Middle frontal gyrus (tissue), 1 donor: ENCODE measurements at regions not wholly inside any gene's neighbourhood (a gene's known extent, or its start where the extent isn't known, plus 50 kb on each side); places are given as distances from the start of the nearest gene placed in this dataset.

Source experiments
- DNase-seq: peaks from one replicate; pipeline ENCODE4 v3.0.0-alpha.2; 2015; ENCODE audit warnings: low spot score; ENCODE audit errors: extremely low spot score

DNA sequence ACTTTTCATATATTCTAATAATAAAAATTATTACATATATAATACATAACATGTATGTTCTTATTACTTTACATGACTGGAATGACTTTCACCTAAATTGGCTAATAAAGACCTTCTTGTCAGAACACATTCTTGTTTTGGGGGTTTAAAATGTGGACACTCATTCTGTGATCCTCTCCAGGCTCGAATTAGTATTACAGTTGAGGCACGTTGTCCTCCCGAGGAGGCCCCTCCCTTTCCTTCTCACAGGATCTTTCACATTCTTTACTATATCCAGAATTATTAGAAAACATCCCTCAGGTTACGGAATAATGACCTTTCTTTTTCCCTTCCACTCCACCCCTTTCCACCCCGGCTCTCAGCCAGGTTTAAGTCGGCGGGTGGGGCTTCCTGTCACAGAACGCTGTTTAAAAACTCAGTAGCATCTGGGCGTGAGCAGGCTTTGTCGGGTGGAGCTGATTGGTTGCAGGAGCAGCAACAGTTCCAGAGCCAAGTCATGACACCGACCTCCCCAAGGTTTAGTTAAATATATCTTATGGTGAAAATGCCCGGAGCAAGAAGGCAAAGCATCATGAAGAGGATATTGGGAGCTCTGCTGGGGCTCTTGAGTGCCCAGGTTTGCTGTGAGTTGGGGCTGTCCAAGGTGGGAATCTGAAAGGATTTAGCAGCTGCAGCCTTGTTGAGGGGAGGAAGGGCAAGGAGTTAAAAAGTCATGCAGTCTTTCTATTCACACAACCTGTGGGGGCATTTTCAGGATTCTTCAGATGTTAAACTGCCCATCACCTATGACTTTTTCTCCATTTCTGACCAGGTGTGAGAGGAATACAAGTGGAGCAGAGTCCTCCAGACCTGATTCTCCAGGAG, 396.7 kb upstream of the OR4E1 start:
- no peak for DNase-seq

DNA sequence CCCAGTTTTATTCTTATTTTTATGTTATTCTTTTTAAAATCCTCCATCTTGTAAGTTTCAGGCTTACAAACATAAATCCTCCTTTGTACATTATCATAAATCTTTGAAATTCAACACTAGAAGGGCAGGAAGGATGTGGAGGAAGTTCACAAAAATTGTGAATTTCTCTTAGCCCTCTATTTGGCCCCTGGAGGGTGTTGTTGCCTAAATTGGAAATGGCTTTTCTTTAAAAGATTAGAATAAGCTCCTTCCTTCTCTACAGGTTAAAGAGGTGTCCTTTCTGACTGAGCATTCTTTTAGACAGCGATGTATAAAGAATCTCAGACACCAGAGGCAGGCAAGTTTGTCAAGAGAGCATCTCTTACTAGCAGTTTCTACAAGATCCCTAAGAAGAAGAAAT, 391.7 kb upstream of the OR4E1 start:
- no peak for DNase-seq

DNA sequence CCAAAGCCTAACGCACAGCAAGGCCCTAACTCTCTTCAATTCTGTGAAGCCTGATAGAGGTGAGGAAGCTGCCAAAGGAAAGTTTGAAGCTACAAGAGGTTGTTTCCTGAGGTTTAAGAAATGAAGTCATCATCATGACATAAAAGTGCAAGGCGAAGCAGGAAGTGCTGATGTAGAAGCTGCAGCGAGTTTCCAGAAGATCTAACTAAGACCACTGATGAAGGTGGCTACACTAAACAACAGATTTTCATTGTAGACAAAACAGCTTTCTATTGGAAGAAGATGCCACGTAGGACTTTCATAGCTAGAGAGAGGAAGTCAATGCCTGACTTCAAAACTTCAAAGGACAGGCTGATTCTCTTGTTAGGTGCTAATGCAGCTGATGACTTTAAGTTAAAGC, 385.6 kb upstream of the OR4E1 start:
- DNase-seq: no peak

DNA sequence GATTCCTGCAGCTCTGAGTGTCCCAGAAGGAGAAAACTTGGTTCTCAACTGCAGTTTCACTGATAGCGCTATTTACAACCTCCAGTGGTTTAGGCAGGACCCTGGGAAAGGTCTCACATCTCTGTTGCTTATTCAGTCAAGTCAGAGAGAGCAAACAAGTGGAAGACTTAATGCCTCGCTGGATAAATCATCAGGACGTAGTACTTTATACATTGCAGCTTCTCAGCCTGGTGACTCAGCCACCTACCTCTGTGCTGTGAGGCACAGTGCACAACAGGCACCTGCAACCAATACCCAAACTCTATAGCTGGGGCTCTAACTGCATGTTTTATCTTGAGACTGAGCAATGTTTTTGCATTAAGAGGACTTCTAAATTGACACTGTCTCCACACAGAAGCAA, 379.2 kb upstream of the OR4E1 start:
- no peak for DNase-seq

DNA sequence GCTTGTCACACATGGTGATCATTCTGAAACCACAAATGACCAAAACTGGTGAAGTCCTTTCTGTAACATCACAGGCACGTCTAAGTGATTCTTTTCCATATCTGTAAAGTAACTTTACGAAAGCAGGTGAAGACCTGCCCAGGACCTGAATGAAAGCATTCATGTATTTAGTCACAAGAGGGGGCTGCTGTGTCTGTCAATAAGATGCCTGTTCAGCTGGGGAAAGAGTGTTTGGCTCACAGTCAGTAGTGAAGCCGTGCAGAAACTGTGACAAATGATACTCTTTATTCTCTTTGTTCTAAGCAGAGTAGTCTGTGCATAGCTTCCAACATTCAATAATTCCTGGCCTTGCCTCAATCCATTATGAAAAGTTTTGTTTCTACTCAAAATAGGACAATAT, 373.5 kb upstream of the OR4E1 start:
- DNase-seq: no peak

DNA sequence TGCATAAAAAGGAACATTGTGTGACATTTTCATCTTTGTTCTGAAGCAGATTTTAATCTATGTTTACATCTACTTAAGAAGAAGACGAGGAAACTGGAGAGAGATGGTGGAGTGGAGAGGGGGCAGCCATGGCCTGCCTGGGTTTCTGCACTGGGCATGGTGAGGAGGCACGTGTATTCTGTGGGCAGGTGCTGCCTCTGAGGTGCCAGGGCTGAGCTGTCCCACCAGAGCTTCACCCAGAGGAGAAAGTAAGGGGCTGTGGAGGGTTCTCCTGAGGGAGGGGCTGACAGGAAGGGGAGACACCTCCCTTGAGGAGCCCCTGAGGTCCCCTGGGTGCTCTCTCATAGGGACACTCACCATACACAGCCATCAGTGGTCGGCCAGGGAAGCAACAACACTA, 372.4 kb upstream of the OR4E1 start:
- no peak for DNase-seq

DNA sequence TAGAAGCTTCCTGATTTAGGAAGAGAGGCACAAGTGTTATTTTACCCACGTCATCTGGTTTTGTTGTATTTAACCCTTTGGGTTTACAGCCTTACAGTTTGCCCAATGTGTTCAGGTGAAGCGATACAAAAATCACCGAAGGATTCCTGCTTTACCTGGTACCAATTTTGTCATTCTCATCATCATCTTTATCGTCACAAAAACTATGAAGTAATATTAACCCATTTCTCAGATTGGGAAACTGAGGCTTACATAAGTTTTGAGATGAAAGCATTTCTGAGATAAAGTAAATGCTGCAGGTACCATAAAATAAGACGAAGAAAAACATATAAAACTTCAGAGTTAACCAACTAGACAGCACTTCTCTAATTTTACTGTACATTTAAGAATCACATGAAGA, 370.6 kb upstream of the OR4E1 start:
- DNase-seq: no peak

DNA sequence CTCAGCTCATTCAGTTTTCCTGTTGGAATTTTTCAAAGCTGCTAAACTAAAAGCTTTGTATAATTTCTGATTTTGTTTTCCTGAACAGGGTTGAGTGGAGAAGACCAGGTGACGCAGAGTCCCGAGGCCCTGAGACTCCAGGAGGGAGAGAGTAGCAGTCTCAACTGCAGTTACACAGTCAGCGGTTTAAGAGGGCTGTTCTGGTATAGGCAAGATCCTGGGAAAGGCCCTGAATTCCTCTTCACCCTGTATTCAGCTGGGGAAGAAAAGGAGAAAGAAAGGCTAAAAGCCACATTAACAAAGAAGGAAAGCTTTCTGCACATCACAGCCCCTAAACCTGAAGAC, 367.1 kb upstream of the OR4E1 start:
- no peak for DNase-seq

DNA sequence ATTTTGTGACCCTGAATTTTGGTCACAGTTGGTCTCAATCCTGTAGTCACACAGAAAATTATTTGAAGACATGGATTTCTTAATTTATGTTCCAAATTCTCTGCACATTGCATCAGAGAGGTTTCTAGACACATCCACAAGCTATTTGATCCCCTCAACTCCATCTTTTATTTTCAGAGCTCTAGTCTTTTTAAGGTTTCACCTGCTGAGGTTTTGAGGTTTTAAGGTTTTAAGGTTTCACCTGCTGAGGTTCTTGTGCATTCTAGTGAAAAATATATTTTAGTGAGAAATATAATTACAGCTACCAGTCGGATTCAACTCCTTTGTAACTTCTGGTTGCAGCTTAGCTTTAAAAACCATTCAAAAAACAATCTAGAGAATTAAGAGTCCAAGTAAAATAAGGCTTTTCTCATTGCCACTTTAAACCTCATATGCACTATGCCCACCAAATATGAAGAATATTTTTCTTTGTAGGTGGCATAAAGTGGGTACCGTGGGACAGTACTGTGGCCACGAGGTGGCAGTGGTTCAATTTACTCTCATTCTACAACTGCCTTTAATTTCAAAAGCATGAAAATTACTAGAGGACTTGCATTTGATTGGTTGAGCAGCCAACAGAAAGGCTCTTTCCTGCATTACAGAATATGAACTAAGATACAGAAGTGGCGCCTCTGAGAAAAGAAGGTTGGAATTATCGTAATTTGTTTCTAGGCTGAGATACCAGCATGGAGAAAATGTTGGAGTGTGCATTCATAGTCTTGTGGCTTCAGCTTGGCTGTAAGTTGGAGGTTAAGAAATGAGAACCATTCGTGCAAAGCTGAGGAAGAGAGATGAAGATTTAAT, 366.5 kb upstream of the OR4E1 start:
- DNase-seq: no peak

DNA sequence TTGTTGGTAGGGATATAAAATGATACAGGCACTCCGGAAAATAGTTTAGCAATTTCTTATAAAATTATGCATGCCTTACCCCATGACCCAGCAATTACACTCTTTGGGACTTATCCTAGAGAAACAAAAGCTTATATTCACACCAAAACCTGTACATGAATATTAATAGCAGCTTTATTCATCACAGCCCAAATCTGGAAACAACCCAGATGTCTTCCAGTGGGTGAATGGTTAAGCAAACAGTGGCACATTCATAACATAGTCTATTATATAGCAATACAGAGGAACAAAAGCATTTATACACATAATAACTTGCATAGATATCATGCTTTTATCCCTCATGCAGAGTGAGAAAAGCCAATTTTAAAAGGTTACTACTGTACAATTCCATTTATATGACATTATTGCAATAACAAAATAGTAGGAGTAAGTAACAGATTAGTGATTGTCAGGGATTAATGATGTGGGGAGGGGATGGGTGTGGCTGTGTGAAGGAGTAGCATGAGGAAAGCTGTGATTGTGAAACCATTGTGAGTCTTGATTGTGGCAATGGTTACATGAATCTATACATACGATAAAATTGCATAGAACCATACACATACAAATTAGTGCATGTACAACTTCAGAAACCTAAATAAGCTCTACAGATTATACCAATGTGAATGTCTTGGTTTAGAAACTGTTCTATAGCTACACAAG, 363.1 kb upstream of the OR4E1 start:
- no peak for DNase-seq

DNA sequence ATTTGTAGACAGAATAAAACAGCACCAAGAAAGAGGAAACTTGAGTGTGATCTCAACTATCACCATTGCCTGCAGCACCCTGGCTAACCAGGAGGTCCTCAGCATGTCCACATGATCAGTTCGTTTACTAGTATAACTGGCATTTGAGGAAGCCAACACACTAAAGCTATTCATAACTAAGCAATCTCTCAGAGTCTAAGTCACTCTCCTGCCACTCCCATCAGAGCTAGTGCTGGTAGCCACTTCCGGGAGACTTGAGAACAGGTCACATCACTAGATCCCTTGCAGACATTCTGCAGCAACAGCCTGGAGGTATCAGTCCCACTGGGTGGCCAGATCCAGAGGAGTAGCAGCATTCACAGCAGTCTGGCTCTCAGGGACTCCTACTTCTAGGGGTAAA, 352.9 kb upstream of the OR4E1 start:
- no peak for DNase-seq

DNA sequence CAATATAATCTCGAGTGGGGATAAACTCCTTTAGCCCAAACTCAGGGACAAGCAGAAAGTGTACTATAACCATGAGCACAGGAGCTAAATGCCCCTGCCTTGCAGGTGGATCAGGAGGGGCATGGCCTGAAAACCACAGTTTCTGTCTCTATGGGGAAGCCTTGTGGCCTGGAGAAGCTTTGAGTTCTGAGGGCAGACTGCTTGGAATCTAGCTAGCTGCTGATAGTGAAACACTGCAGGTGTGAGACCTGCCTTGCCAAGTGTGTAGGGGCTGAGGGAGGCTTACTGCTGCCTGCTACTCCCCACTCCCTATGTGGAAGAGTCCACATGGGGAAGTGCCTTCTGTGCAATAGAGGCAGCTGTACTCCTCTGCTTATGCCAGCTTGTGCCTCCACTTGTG, 352.3 kb upstream of the OR4E1 start:
- DNase-seq: no peak

DNA sequence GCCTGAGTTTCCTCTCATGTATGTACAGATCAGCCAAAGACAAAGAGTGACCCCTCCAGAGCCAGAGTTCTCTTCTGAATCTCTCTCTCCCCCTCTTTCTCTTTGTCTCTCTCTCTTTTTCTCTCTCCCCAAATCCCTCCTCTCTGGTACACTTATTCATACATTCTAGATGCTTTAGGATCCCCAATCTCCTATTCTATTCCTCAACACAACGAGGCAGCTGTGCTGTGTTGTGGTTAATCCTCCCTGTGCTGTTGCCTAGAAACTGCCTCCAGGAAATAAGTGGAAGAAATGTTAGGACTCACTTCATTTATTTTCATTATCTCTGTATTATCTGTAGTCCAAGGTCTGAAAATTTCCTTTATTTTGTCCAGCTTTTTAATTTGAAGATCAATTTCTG, 350.5 kb upstream of the OR4E1 start:
- DNase-seq: no peak

DNA sequence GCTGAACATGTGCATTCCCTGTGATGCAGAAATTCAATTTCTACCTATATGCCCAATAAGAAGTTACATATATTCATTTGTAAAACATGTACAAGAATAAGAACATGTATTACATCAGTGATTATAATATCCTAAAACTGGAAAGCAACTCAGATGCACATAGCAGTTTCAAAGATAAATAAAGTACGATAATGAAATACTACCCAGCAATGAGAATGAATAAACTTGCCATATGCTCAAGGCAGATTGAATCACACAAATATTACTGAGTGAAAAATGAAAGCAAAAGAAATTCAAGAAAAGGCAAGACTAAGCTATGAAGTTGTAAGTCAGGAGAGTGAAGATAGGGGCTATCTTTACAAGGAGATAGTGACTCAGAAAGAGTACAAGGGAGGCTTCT, 345.3 kb upstream of the OR4E1 start:
- no peak for DNase-seq

DNA sequence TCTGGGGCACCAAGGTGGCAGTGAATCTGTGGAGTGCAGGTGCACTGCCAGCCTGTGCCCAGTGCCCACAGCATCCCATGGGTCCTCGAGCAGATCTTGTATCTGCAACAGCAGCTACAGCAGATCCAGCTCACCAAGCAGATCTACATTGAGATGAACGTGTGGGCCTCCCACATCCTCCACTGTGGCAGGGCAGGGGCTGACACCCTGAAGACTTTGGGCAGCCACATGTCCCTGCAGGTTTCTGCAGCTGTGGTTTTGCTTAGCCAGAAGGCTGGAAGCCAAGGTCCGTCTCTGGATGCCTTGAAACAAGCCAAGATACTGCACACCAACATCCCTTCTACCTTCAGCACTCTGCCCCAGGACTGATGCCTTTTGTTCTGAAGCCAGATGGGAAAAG, 338.8 kb upstream of the OR4E1 start:
- no peak for DNase-seq

DNA sequence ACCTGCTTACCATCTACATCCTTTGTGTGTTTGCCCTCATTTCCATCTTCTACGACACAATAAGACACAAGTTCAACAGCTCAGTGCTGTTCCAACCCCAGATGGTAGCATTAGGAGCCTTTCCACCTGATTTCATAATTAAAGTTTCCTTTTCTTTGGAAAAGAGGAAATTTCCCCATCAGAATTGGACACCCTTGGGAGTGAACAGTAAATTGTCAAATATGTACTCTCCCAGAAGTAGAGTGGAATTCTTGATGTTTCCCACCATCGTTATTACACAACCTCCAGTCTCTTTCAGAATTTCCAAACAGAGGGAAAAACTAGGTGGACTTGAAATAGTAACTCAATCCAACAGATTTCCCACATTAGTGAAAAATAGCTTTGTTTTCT, 337.6 kb upstream of the OR4E1 start:
- DNase-seq: no peak

DNA sequence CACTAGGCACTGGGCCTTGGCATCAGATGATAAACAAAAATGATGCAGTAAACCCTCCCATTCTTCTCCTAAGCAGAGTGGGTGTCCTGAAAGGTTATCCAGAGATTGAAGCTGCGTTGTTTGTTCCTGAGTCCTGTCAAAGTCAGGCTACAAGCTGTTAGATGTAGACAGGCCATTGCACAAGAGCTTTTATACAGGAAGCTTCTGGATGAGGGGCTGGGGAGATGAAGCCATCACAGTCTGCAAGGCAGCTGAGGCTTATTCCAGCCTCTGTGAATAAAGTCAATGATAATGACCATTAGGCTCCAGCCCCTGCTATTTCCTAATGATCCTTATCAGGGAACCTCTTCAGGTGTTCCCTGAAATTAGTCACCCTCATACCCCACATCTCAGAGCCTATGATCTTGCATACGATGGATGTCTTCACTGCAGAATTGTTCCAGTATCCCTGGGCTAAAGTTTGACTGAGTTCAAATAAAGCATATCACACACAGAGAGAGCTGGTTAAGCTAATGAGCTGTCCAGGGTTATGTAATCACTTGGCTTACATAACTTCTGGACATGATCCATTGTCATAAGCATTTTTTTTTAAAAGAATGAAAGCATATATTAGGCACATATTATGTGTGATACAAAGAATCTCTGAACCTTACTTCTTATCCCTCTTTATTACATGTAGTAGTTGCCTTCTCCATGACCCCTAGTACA, 337.1 kb upstream of the OR4E1 start:
- no peak for DNase-seq

DNA sequence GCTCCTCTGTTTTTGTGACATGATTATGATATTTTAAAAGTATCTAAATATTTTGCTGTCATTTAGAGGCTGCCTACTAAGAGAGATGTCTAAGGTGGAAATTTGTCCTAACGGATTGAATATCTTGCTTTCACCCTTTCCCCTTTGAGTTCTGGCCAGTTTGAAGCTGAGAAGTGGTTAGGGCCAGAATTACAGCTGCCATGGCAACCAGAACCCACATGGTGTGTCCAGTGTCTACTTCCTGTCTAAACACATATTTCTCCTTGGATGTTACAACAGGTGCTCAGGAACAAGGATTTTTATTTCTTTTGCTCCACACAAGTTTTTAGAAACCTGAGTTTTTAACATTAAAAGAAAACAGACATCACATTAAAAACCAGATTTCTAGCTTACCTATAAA, 335.1 kb upstream of the OR4E1 start:
- no peak for DNase-seq

DNA sequence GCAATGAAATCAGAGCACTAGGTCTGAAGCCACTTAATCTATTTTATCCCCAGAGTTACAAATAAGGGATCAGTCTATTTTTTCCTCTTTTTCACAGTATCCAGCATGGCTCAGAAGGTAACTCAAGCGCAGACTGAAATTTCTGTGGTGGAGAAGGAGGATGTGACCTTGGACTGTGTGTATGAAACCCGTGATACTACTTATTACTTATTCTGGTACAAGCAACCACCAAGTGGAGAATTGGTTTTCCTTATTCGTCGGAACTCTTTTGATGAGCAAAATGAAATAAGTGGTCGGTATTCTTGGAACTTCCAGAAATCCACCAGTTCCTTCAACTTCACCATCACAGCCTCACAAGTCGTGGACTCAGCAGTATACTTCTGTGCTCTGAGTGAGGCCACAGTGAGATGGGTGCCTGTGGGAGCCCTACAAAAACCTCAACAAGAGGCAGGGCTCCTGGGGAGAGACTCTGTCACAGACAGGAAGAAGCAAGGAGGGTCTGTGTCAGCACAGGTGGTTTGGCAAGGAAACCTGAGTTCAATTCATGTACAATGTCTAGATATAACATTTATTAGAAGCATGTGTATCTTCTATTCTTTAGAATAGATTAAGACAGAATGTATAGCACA, 334.3 kb upstream of the OR4E1 start:
- no peak for DNase-seq

DNA sequence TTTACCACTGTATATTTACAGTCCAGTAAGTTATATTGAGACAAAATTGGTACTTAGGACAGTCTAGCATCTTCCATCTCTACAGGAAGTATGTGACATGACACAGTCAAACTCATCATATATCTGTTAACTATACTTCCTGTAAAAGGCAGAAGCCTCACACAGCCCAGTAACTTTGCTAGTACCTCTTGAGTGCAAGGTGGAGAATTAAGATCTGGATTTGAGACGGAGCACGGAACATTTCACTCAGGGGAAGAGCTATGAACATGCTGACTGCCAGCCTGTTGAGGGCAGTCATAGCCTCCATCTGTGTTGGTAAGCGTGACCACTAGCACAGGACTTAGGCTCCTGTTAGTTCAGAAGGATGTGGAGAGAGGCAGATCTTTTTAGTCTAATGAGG, 333.7 kb upstream of the OR4E1 start:
- no peak for DNase-seq

DNA sequence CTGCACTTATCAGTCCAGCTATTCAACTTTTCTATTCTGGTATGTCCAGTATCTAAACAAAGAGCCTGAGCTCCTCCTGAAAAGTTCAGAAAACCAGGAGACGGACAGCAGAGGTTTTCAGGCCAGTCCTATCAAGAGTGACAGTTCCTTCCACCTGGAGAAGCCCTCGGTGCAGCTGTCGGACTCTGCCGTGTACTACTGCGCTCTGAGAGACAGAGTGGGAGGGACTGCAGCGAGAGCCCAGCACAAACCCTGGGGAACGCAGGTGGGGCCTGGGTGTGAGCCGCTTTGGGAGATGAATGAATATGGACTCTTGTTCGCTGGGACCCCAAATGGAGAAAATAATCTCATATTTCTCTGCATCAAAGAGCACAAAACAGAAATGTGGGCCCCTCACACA, 329.8 kb upstream of the OR4E1 start:
- DNase-seq: no peak
